ENCODE measurements at regions not wholly inside any gene's neighbourhood (a gene's known extent, or its start where the extent isn't known, plus 50 kb on each side); places are given as distances from the start of the nearest gene placed in this dataset.

DNA sequence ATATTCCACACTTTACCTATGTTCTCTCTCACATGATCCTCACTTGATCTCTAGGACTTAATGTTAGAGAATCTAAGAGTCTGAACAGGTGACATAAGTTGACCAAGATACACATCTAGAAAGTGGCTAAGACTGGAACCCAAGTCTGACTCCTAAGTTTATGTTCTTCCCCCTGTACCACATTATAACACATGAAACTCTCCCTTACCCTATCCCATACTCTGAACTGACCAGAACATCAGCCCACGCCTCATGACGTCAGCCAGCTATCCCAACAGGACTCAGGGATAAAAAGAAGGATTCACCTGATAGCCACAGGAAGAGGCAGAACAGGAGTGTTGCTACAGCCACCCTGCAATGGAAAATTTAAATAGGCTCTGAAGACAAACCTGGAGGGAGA is 392.2 kb downstream of the ZEB2 start:
- TF ChIP-seq, protein P1, sequence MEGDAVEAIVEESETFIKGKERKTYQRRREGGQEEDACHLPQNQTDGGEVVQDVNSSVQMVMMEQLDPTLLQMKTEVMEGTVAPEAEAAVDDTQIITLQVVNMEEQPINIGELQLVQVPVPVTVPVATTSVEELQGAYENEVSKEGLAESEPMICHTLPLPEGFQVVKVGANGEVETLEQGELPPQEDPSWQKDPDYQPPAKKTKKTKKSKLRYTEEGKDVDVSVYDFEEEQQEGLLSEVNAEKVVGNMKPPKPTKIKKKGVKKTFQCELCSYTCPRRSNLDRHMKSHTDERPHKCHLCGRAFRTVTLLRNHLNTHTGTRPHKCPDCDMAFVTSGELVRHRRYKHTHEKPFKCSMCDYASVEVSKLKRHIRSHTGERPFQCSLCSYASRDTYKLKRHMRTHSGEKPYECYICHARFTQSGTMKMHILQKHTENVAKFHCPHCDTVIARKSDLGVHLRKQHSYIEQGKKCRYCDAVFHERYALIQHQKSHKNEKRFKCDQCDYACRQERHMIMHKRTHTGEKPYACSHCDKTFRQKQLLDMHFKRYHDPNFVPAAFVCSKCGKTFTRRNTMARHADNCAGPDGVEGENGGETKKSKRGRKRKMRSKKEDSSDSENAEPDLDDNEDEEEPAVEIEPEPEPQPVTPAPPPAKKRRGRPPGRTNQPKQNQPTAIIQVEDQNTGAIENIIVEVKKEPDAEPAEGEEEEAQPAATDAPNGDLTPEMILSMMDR (IDR thresholded peaks at IDR 0.05): no peak
- no peak for TF ChIP-seq POLR2A (IDR thresholded peaks at IDR 0.05)
